ENCODE measurements at regions not wholly inside any gene's neighbourhood (a gene's known extent, or its start where the extent isn't known, plus 50 kb on each side); places are given as distances from the start of the nearest gene placed in this dataset.
"Not testable (repeated sequence)": the region's sequence is repeated elsewhere in the genome, so short reads cannot be mapped to it uniquely, and the experiment has no call there.

- not testable (repeated sequence) for TF ChIP-seq EZH2 (IDR thresholded peaks at IDR 0.05; ENCODE audit: borderline replicate concordance, low read length); CTCF (IDR thresholded peaks at IDR 0.05; ENCODE audit: low read length)
Measured at GRCh38 chr11:71780771-71781170, 52.2 kb upstream of the DEFB108B start.

Data from OCI-LY1 (cell line).